Neural progenitor cell (in vitro differentiated cells): ENCODE measurements at regions not wholly inside any gene's neighbourhood (a gene's known extent, or its start where the extent isn't known, plus 50 kb on each side); places are given as distances from the start of the nearest gene placed in this dataset.
"Not testable (repeated sequence)": the region's sequence is repeated elsewhere in the genome, so short reads cannot be mapped to it uniquely, and the experiment has no call there.

Source experiments
- DNase-seq: peaks from one replicate; pipeline ENCODE4 v3.0.0-alpha.2; 2016; ENCODE audit warnings: low spot score
- H2AFZ ChIP-seq: fragments of 200-600 bp; sonication (generic); replicated peaks from 2 replicates; pipeline ENCODE4 v1.6.1; 2016; ENCODE audit warnings: antibody characterized with exemption
- H3F3A ChIP-seq: fragments of 200-600 bp; sonication (generic); 2 replicates; pipeline ENCODE4 v1.6.1; 2016; ENCODE audit warnings: antibody characterized with exemption, low read depth
- H3K27ac ChIP-seq: fragments of 200-600 bp; sonication (generic); 2 replicates; pipeline ENCODE4 v1.5.1; 2016; ENCODE audit warnings: mild to moderate bottlenecking
- H3K27me3 ChIP-seq: fragments of 200-600 bp; sonication (generic); 2 replicates; pipeline ENCODE4 v1.6.1; 2016; ENCODE audit warnings: mild to moderate bottlenecking, moderate library complexity
- H3K36me3 ChIP-seq: fragments of 200-600 bp; sonication (generic); 2 replicates; pipeline ENCODE4 v1.5.1; 2016
- H3K4me1 ChIP-seq: fragments of 200-600 bp; sonication (generic); 2 replicates; pipeline ENCODE4 v1.6.1; 2016; ENCODE audit warnings: mixed run types
- H3K4me2 ChIP-seq: fragments of 200-600 bp; sonication (generic); 2 replicates; pipeline ENCODE4 v1.6.1; 2016
- H3K4me3 ChIP-seq: fragments of 200-600 bp; sonication (generic); 2 replicates; pipeline ENCODE4 v1.5.1; 2016
- H3K79me2 ChIP-seq: fragments of 200-600 bp; sonication (generic); 2 replicates; pipeline ENCODE4 v1.6.1; 2016; ENCODE audit warnings: low read depth
- H3K9ac ChIP-seq: fragments of 200-600 bp; sonication (generic); 2 replicates; pipeline ENCODE4 v1.6.1; 2016
- H3K9me3 ChIP-seq: fragments of 200-600 bp; sonication (generic); 2 replicates; pipeline ENCODE4 v1.5.1; 2016; ENCODE audit warnings: low read depth
- H4K20me1 ChIP-seq: fragments of 200-600 bp; sonication (generic); 2 replicates; pipeline ENCODE4 v1.6.1; 2016; ENCODE audit warnings: low read depth
- H3K27ac Mint-ChIP-seq: 3 replicates; pipeline ENCODE4 v1.8.0; 2021; ENCODE audit warnings: mixed read lengths
- H3K27me3 Mint-ChIP-seq: 2 replicates; pipeline ENCODE4 v1.8.0; 2022; ENCODE audit warnings: low read depth, mild to moderate bottlenecking, inconsistent platforms, moderate library complexity, mixed read lengths; ENCODE audit not compliant: insufficient read depth
- H3K36me3 Mint-ChIP-seq: 3 replicates; pipeline ENCODE4 v1.8.0; 2021; ENCODE audit warnings: mixed read lengths
- H3K4me1 Mint-ChIP-seq: 3 replicates; pipeline ENCODE4 v1.8.0; 2021; ENCODE audit warnings: mixed read lengths
- H3K4me3 Mint-ChIP-seq: 3 replicates; pipeline ENCODE4 v1.8.0; 2021; ENCODE audit warnings: mild to moderate bottlenecking, moderate library complexity, mixed read lengths
- H3K9me3 Mint-ChIP-seq: 3 replicates; pipeline ENCODE4 v1.8.0; 2020; ENCODE audit warnings: mixed read lengths

DNA sequence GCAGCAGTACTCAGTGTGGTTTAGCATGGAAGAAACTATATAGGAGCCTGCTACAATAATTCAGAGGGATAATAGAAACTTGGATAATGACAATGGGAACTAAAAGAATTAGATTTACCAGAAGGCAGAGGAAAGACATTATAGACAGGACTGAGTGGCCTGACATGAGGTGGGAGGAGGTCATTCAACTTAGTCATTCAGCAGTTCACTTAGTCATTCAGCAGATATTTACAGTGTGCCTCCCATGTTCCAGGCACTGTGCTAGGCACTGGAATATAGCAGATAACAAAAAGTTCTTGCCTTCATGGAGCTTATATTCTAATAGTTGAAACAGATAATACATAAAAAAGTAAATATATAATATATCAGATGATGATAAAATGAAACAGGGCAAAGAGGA lies 110.9 kb upstream of the IKBKE start:
- not testable (repeated sequence) for H2AFZ ChIP-seq, H3K79me2 ChIP-seq, H4K20me1 ChIP-seq, H3K9ac ChIP-seq, H3K4me3 ChIP-seq, H3K27me3 ChIP-seq, H3K4me3 Mint-ChIP-seq, H3F3A ChIP-seq, H3K4me1 ChIP-seq, H3K9me3 Mint-ChIP-seq, H3K9me3 ChIP-seq, H3K4me1 Mint-ChIP-seq, H3K36me3 ChIP-seq, H3K27ac ChIP-seq, H3K36me3 Mint-ChIP-seq, H3K4me2 ChIP-seq, DNase-seq, H3K27ac Mint-ChIP-seq, H3K27me3 Mint-ChIP-seq

DNA sequence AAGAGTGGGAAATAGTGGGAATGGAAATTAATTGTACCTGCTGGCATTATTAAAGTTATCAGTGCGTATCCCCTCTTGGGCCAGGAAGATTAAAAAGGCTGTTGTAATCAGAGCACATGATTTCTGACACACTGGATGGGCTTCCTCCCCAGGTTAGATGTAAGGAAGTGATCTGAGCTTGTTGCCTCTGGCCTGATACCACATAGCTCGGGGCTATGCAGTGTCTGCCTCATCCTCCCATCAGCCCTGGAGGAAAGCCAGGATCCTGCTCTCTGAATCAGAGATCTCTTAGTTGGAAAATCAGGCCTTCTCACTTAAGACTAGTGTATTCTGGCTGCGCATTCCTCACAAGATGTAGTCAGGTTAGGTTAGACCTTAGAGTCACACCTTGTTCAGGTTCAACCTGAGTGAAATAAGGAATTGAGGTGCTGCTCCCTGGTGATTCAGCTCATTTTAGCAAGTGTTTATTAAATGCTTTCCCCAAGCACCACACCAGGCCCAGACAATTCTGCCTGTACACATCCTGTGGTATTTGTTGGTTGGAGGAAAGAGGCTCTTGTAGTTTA lies 108.2 kb upstream of the IKBKE start:
- H3F3A ChIP-seq, H3K27ac ChIP-seq, H3K27ac Mint-ChIP-seq, H3K4me2 ChIP-seq, H2AFZ ChIP-seq, H3K36me3 ChIP-seq, H3K9ac ChIP-seq, DNase-seq, H3K4me1 ChIP-seq, H3K4me3 ChIP-seq, H3K4me1 Mint-ChIP-seq, H3K27me3 Mint-ChIP-seq, H4K20me1 ChIP-seq, H3K9me3 Mint-ChIP-seq, H3K79me2 ChIP-seq, H3K4me3 Mint-ChIP-seq, H3K27me3 ChIP-seq, H3K9me3 ChIP-seq, H3K36me3 Mint-ChIP-seq: not testable (repeated sequence)

DNA sequence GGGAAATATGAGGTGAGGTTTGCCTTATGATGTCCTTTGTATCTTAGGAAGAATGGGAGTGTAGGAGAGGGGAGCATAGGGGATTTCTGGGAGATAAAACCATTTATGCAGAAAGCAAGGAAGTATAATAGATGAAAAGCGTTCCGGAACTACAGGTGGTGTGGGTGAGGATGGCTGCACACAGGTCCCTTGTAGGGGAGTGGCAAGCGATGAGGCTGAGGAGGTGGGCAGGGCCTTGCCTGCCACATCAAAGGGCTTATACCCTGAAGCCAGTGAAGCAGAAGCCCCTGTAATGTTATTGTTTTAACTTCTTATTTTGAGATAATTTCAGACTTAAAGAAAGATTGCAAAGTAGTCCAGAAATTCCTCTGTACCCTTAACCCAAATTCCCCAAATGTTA lies 107.3 kb upstream of the IKBKE start:
- H3K9me3 ChIP-seq, H3K27ac ChIP-seq, H3K4me1 Mint-ChIP-seq, H3K27ac Mint-ChIP-seq, H3K36me3 ChIP-seq, H3K27me3 ChIP-seq, H3K4me2 ChIP-seq, H3K27me3 Mint-ChIP-seq, H3K36me3 Mint-ChIP-seq, H3K79me2 ChIP-seq, H3K9me3 Mint-ChIP-seq, H4K20me1 ChIP-seq, H3F3A ChIP-seq, H3K4me3 ChIP-seq, DNase-seq, H3K4me3 Mint-ChIP-seq, H3K9ac ChIP-seq, H2AFZ ChIP-seq, H3K4me1 ChIP-seq: not testable (repeated sequence)

DNA sequence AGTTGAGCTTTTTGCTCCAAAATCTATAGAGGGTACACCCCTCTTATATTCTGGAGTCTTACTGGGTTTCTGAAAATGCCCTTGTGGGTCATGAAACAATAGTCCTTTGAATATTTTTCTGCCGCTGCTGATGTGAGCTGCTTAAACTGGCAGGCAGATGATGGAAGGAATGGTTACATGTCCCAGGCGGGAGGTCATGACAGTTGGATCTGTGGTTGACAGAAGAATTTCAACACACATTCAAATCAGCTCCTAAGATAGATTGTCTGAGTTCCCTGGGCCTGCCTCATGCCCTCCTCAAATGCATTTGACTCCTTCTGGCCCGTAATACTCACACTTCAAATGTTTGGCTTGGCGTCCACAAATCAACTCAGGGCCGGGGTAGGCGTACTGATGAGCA lies 105.0 kb upstream of the IKBKE start:
- H3K79me2 ChIP-seq, H3K4me1 Mint-ChIP-seq, H3K9ac ChIP-seq, H3K9me3 Mint-ChIP-seq, H3K4me2 ChIP-seq, H3K27me3 ChIP-seq, H3K4me3 ChIP-seq, H3K27ac ChIP-seq, H3K4me1 ChIP-seq, H3K36me3 Mint-ChIP-seq, H4K20me1 ChIP-seq, H3K36me3 ChIP-seq, H3F3A ChIP-seq, H3K9me3 ChIP-seq, H3K4me3 Mint-ChIP-seq, H3K27me3 Mint-ChIP-seq, H3K27ac Mint-ChIP-seq, DNase-seq, H2AFZ ChIP-seq: not testable (repeated sequence)

DNA sequence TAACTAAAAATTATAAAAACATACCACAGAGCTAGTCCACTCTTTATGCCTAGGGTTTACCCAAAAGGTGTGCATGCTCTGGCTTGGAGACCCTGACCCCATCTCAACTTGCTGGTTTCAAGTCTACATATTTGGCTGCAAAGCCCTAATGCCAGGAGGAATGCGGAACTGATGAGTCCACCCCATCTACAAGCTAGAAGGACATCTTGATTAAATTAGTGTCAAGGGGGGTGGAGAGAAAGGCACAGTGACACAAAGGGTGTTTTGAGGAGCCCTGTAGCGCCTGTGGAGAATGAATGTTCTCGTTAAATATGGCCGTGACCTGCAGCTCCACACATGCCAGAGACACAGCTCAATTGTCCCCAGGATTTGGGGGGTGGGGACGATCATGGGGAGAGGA lies 104.1 kb upstream of the IKBKE start:
- DNase-seq, result peak; percentile 10
- not testable (repeated sequence) for H2AFZ ChIP-seq, H3K4me1 Mint-ChIP-seq, H3K4me3 ChIP-seq, H3K4me1 ChIP-seq, H3K9me3 ChIP-seq, H3K4me2 ChIP-seq, H3F3A ChIP-seq, H3K36me3 ChIP-seq, H3K27me3 Mint-ChIP-seq, H3K9me3 Mint-ChIP-seq, H3K27me3 ChIP-seq, H3K79me2 ChIP-seq, H3K36me3 Mint-ChIP-seq, H3K9ac ChIP-seq, H3K27ac ChIP-seq, H4K20me1 ChIP-seq
- Mint-ChIP-seq H3K4me3 (peak overlapping the region; percentile 18), H3K27ac (peak overlapping the region; percentile 79)

DNA sequence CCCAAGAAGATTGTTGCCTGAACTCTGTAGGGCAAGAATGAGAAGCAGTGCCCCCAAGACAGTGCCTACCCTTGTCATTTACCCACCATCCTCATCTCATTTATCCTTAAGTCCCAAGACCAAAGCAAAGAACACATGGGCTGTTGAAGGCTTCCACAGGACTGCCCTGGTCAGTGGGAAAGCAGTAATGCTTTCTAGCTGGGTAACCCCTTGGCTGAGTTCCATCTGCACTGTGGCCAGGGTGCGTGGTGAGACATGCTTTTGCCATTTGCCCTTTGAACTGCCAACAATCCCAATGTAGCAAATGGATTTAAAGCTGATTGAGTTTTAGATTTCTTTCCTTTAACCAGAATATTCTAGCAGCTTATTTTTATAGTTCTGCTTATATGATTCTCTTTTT lies 103.5 kb upstream of the IKBKE start:
- not testable (repeated sequence) for H2AFZ ChIP-seq, H4K20me1 ChIP-seq, H3F3A ChIP-seq, H3K4me2 ChIP-seq, H3K36me3 Mint-ChIP-seq, H3K4me3 Mint-ChIP-seq, H3K27ac ChIP-seq, H3K9me3 Mint-ChIP-seq, H3K4me1 ChIP-seq, H3K27ac Mint-ChIP-seq, H3K27me3 Mint-ChIP-seq, H3K9me3 ChIP-seq, H3K79me2 ChIP-seq, H3K4me1 Mint-ChIP-seq, H3K27me3 ChIP-seq, H3K4me3 ChIP-seq, H3K36me3 ChIP-seq, H3K9ac ChIP-seq, DNase-seq

DNA sequence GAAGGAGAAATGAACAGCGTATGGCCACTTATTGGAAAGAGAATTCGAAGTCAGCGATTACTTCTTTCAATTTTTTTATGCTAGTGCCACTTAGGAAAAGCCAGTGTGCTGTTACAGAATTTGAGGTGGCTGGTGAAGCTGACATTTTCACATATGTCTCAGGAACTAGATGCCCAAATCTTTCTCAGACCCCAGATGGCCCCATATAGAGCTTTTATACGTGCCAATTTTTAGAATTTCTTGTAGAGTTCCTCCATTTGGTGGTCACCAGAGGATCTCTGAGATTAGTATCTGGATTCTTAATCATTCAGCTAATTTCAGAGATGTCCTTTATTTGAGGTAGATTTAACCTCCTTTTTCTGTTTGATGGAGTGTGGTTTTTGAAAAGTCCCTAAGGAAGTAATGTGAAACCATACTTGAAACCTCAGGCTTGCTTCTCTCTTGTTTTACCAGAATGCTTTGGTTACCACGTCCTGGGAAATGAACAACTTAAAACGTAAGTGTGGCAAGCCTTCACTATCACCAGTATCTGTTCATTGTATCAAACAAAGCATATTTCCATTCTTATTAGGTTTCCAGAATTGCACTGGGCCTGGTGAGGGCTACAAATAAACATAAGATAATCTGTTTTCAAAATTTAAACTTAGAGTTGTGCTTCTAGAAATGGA lies 102.2 kb upstream of the IKBKE start:
- not testable (repeated sequence) for H3K27me3 Mint-ChIP-seq, H3K36me3 ChIP-seq, H3K4me3 Mint-ChIP-seq, H3K36me3 Mint-ChIP-seq, DNase-seq, H3K79me2 ChIP-seq, H4K20me1 ChIP-seq, H3F3A ChIP-seq, H3K9me3 Mint-ChIP-seq, H3K27me3 ChIP-seq, H3K4me1 ChIP-seq, H2AFZ ChIP-seq, H3K27ac ChIP-seq, H3K9me3 ChIP-seq, H3K4me1 Mint-ChIP-seq, H3K4me2 ChIP-seq, H3K4me3 ChIP-seq, H3K9ac ChIP-seq, H3K27ac Mint-ChIP-seq

DNA sequence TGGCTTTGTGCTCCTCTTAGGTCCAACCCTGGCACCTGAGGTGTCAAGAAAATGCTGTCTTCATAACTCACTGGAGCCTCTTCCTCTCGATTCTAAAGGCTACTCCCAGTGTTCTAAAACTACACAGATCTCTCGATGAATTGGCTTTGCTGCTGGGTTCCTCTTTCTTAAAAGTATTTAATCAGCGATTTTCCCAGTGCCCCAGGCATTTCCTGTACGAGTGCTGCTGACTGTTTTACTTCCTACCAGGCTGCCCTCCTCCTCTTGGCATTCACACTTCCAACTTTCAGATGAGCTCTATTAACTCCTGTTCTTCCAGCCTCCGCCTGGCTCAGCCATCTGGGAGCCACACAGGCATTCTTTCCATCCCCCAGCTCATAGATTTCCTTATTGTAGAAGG lies 95.6 kb upstream of the IKBKE start:
- not testable (repeated sequence) for H3K79me2 ChIP-seq, H3K9ac ChIP-seq, H3K27ac Mint-ChIP-seq, H3K27me3 Mint-ChIP-seq, H3K27ac ChIP-seq, H3K27me3 ChIP-seq, H3K4me1 ChIP-seq, H4K20me1 ChIP-seq, H3K4me3 Mint-ChIP-seq, H3F3A ChIP-seq, H2AFZ ChIP-seq, DNase-seq, H3K36me3 Mint-ChIP-seq, H3K9me3 Mint-ChIP-seq, H3K9me3 ChIP-seq, H3K36me3 ChIP-seq, H3K4me2 ChIP-seq, H3K4me1 Mint-ChIP-seq, H3K4me3 ChIP-seq
